ENCODE measurements at regions not wholly inside any gene's neighbourhood (a gene's known extent, or its start where the extent isn't known, plus 50 kb on each side); places are given as distances from the start of the nearest gene placed in this dataset.

GRCh38 chr6:51282026-51282425 is 463.4 kb downstream of the TFAP2B start:
- Histone ChIP-seq H3K27ac (no peak overlapping the region), H3K4me1 (no peaks in the 10 kb centered on the region), H3K4me3 (no peak overlapping the region), H3K27me3 (no peaks in the 10 kb centered on the region), H3K36me3 (no peaks in the 10 kb centered on the region), H3K9me3 (no peaks in the 10 kb centered on the region)
- WGBS: 83% methylated on average over 2 of the region's 2 CpGs
- no peak for TF ChIP-seq POLR2A (IDR thresholded peaks at IDR 0.05)
- TF ChIP-seq CTCF (IDR thresholded peaks at IDR 0.05): no peak
- TF ChIP-seq EP300 (IDR thresholded peaks at IDR 0.05): no peak
- no peak for TF ChIP-seq POLR2AphosphoS5 (IDR thresholded peaks at IDR 0.05)
- DNase-seq (ENCODE audit: low spot score in 2 of 2): no peak

- Histone ChIP-seq H3K36me3 (no peaks in the 10 kb centered on the region), H3K27ac (no peak overlapping the region), H3K4me1 (no peaks in the 10 kb centered on the region), H3K27me3 (no peaks in the 10 kb centered on the region), H3K9me3 (no peaks in the 10 kb centered on the region), H3K4me3 (no peak overlapping the region)
- no peak for TF ChIP-seq EP300 (IDR thresholded peaks at IDR 0.05)
- no peak for TF ChIP-seq POLR2AphosphoS5 (IDR thresholded peaks at IDR 0.05)
- TF ChIP-seq CTCF (IDR thresholded peaks at IDR 0.05): no peak
- no peak for TF ChIP-seq POLR2A (IDR thresholded peaks at IDR 0.05)
- WGBS: 76% methylated on average over 6 of the region's 6 CpGs
- no peak for DNase-seq (ENCODE audit: low spot score in 2 of 2)
Observed at GRCh38 chr6:51283723-51284355, 465.2 kb downstream of the TFAP2B start.

GRCh38 chr6:51285876-51286275 is 467.2 kb downstream of the TFAP2B start:
- Histone ChIP-seq H3K9me3 (no peaks in the 10 kb centered on the region), H3K27ac (no peak overlapping the region), H3K4me1 (no peaks in the 10 kb centered on the region), H3K36me3 (no peaks in the 10 kb centered on the region), H3K27me3 (no peaks in the 10 kb centered on the region), H3K4me3 (no peak overlapping the region)
- no peak for TF ChIP-seq CTCF (IDR thresholded peaks at IDR 0.05)
- TF ChIP-seq POLR2AphosphoS5 (IDR thresholded peaks at IDR 0.05): no peak
- DNase-seq (ENCODE audit: low spot score in 2 of 2): no peak

GRCh38 chr6:51289041-51289440 is 470.4 kb downstream of the TFAP2B start:
- Histone ChIP-seq H3K36me3 (no peaks in the 10 kb centered on the region), H3K27ac (no peak overlapping the region), H3K4me3 (no peak overlapping the region), H3K9me3 (no peaks in the 10 kb centered on the region), H3K4me1 (no peaks in the 10 kb centered on the region), H3K27me3 (no peaks in the 10 kb centered on the region)
- TF ChIP-seq CTCF (IDR thresholded peaks at IDR 0.05): no peak
- no peak for TF ChIP-seq EP300 (IDR thresholded peaks at IDR 0.05)
- WGBS: 87% methylated on average over 3 of the region's 3 CpGs
- no peak for DNase-seq (ENCODE audit: low spot score in 2 of 2)

GRCh38 chr6:51292659-51293058 is 474.0 kb downstream of the TFAP2B start:
- Histone ChIP-seq H3K9me3 (no peaks in the 10 kb centered on the region), H3K27ac (no peak overlapping the region), H3K27me3 (no peaks in the 10 kb centered on the region), H3K4me1 (no peaks in the 10 kb centered on the region), H3K36me3 (no peaks in the 10 kb centered on the region), H3K4me3 (no peak overlapping the region)
- 80% methylated on average over 1 of the region's 1 CpG for whole genome bisulfite sequencing
- no peak for DNase-seq (ENCODE audit: low spot score in 2 of 2)
- TF ChIP-seq POLR2AphosphoS5 (IDR thresholded peaks at IDR 0.05): no peak
- no peak for TF ChIP-seq POLR2A (IDR thresholded peaks at IDR 0.05)
- TF ChIP-seq EP300 (IDR thresholded peaks at IDR 0.05): no peak
- TF ChIP-seq CTCF (IDR thresholded peaks at IDR 0.05): no peak

Data from suprapubic skin (tissue), 4 donors.